ENCODE measurements at regions not wholly inside any gene's neighbourhood (a gene's known extent, or its start where the extent isn't known, plus 50 kb on each side); places are given as distances from the start of the nearest gene placed in this dataset.

DNA sequence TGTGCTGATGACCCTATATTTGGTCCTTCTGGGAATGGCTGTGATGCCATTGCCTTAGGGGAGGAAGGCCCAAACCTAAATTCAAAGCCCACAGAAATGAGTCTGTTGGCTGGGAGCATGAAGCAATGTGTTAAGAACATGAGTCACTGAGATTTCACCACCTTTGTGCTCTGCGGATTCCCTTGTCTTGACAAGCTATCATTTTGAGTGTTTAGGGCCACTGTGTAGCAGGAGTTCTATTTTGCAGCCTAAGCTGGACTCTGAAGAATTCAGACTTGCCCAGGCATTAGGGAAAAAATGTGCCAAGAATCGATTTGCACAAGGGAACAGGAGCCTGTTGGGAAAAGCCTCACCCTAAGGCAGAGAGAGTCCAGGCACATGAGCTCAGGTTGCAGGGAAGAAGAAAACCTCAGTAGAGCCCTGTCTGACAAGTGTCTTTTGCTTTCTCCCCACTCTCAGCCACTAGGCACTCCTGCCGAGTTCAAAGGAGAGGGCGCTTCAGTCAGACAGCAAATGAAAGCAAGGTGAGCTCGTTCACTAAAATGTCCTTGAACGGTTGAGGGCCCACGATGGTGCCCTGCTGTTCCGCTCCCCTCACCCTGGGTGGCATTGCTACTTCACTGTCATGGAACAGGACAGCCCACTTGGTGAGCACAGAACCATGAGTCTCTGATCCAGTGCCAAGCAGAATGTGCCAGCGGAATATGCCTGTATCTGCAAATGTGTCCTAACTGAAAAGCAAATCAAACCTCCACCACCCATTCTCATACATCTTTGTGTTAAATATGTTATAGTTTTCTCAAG lies 93.6 kb downstream of the PRLHR start:
- no peak for DNase-seq (ENCODE audit: low read depth in 2 of 2)

- DNase-seq (ENCODE audit: low read depth in 2 of 2) = no peak
Observed at GRCh38 chr10:118501171-118501570, 94.3 kb downstream of the PRLHR start.

GRCh38 chr10:118500477-118501104 lies 94.9 kb downstream of the PRLHR start:
- no peak for DNase-seq (ENCODE audit: low read depth in 2 of 2)

DNA sequence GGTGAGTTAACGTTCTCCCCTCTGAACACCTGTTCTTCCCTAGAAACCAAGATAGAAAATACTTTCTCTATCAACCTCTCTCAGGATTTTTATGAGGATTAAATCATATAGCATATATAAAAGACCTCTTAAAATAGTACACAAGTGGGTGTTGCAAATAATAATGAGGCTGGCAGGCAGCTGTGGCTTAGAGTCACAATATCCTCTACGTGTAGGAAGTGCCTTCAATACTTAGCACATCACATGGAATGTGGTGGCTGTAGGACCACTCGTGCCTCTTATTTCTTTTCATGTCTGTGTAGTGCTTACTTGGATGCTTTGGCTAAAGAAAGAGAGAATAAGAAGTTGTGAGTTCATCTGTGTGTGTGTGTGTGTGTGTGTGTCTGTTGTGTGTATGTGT lies 96.3 kb downstream of the PRLHR start:
- no peak for DNase-seq (ENCODE audit: low read depth in 2 of 2)

DNA sequence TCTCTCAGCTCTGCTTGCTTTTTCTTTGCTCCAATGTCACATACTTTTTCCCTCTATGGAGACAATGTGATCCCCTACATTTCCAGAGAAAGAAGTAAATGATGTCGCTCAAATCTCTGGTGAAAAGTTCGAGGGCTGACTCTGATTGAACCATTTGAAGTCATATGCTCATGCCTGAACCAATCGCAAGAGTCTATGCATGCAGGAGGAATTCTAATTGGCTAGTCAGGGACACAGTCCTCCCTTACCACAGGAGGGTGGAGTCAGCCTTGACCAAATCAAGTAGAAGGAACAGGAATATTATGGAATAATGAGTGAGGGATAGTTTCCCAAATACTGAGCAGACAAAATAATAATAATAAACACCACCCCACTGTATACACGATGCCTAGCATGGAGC lies 96.8 kb downstream of the PRLHR start:
- DNase-seq (ENCODE audit: low read depth in 2 of 2) = no peak

GRCh38 chr10:118497227-118497626 lies 98.2 kb downstream of the PRLHR start:
- no peak for DNase-seq (ENCODE audit: low read depth in 2 of 2)

DNA sequence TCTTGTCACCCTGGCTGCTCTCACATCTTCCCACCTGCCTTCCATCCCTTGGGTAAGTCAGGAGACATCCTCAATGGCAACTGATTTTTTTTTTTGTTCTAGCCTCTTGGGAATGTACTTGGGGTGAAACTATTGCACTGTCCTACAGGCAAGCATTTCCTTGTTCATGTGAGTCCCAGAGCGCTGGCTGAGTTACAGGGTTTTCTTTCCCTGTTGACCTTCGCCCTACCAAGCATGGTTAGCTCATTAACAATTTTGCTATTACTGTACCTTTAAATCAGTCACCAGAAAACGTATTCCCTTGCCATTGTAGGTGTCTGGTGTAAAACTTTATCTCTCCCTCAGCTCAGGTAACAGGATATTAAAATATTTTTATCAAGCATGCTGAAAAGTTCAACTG lies 98.9 kb downstream of the PRLHR start:
- DNase-seq (ENCODE audit: low read depth in 2 of 2) = no peak

DNA sequence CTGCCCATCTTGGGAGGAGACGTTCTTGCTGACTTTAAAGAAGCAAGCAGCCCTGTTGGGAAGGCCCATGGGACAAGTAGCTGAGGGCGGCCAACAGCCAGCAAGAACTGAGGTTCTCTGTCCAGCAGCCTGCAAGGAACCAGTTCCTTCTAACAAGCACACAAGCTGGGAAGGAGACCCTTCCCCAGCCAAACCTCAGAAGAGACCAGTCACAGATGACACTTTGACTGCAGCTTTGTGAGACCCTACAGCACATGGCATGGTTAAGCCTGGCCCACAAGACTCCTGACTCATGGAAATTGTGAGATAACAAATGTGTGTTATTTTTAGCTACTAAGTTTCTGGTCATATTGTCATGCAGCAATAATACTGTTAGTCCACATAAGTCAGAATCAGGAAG lies 99.9 kb downstream of the PRLHR start:
- no peak for DNase-seq (ENCODE audit: low read depth in 2 of 2)

DNA sequence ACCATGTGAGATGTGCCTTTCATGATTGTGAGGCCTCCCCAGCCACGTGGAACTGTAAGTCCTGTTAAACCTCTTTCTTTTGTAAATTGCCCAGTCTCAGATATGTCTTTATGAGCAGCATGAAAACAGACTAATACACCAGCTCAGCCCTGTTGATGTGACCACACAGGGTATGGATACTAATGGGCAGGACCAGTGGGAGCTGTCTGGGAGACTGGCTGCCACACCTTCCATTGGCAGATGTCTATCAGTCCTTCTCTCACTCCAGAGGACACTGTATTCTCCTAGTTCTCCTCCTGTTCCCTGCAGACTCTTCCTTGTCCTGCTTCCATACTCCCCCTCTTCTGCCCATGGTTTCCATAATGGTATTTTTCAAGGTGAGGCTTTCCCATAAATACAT lies 104.4 kb downstream of the PRLHR start:
- DNase-seq (ENCODE audit: low read depth in 2 of 2) = no peak

DNA sequence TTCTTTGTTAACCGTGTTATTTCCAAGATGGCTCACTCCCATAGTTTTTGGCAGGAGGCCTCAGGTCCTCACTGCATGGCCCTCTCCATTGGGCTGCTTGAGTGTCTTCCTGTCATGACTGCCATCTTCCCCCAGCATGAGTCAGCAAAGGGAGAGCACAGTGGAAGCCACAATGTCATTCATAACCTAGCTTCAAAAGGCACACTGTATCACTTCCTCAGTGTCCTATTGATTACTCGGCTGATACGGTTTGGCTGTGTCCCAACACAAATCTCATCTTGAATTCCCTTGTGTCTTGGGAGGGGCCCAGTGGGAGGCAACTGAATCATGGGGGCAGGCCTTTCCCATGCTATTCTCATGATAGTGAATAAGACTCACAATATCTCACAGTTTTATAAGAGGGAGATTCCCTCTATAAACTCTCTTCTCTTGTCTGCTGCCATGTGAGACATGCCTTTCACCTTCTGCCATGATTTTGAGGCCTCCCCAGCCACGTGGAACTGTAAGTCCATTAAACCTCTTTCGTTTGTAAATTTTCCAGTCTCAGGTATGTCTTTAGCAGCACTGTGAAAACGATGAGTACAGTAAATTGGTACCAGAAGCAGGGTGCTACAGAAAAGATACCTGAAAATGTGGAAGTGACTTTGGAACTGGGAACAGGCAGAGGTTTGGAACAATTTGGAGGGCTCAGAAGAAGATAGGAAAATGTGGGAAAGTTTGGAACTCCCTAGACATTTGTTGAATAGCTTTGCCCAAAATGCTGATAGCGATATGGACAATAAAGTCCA lies 106.5 kb downstream of the PRLHR start:
- no peak for DNase-seq (ENCODE audit: low read depth in 2 of 2)

DNA sequence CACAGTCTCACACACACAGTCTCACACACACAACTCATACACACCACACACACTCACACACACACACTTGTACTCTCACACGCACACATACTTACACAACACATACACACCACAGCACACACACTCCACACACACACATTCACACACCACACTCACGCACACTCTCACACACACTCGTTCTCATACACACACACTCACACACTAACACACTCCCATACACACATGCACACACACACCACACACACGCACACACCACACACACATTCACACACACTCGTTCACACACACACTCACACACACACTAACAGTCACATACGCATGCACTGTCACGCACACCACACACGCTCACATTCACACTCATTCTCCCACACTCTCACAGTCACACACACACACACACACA lies 109.8 kb downstream of the PRLHR start:
- no peak for DNase-seq (ENCODE audit: low read depth in 2 of 2)

DNA sequence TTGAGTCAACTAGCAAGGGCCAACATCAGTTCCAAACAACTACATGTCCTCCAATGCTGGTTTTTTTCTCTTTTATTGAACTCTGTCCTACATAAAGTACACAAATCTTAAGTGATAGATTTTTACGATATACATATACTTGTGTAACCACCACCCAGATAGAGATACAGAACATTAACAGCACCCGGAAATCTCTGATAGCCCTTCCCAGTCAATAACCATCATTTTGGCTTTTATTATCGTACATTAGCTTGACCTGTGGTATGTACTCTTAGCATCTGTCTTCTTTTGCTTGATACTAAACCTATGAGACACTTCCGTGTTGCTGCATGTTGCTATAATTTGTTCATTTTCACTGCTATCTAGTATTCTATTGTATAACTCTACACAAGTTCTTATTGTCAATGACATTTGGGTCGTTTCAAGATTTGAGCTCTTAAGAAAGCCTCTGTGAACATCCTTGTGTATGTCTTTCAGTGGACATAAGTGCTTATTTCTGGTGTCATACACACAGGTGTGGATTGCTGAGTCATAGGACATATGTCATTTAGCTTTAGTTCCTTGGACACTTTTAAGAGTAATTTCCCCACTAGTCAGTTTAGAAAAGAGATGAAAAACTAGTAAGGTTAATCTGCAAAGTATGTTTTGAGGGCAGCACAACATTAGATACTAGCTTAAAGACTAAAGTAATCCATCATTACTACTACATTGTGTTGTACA lies 111.1 kb downstream of the PRLHR start:
- no peak for DNase-seq (ENCODE audit: low read depth in 2 of 2)

DNA sequence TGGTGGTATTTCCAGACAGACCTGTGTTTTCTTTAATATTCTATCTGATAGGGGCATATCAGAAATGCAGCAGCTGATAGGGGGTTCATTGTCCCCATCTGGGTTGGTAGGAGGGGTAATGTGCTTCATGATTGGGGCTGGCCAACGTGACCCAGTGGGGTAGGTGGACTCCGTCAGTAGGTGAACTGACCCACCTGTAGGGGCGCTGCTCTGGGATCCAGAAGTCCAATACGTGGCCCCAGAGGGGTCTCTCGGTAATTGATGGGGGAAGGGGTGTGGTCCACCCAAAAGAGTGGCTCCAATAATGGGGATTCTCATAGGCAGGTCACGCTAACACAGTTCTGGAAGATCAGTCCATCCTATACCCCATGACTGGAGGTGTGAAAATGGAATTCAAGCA lies 112.0 kb downstream of the PRLHR start:
- no peak for DNase-seq (ENCODE audit: low read depth in 2 of 2)

- DNase-seq (ENCODE audit: low read depth in 2 of 2) = no peak
Observed at GRCh38 chr10:118482393-118483331, 112.8 kb downstream of the PRLHR start.

DNA sequence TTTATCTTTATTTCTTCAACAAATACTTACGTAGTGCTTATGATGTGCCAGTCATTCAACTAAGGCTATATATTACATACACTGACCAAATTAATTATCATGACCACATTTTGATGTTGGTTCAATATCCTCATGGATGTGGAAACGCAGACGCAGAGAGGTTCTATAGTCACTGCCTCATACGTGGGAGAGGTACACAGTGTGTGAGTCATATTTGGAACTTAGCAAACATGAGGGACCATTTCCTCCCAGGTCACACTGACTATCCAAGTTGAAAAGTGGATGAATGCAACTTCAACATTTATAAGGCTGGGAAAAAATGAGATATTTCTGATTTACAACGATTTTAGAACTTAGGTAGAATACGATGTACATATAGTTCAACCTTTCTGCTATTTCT lies 113.6 kb downstream of the PRLHR start:
- no peak for DNase-seq (ENCODE audit: low read depth in 2 of 2)

GRCh38 chr10:118475214-118475613 lies 120.2 kb downstream of the PRLHR start:
- no peak for DNase-seq (ENCODE audit: low read depth in 2 of 2)

- DNase-seq (ENCODE audit: low read depth in 2 of 2) = no peak
Observed at GRCh38 chr10:118474111-118474510, 121.3 kb downstream of the PRLHR start.

DNA sequence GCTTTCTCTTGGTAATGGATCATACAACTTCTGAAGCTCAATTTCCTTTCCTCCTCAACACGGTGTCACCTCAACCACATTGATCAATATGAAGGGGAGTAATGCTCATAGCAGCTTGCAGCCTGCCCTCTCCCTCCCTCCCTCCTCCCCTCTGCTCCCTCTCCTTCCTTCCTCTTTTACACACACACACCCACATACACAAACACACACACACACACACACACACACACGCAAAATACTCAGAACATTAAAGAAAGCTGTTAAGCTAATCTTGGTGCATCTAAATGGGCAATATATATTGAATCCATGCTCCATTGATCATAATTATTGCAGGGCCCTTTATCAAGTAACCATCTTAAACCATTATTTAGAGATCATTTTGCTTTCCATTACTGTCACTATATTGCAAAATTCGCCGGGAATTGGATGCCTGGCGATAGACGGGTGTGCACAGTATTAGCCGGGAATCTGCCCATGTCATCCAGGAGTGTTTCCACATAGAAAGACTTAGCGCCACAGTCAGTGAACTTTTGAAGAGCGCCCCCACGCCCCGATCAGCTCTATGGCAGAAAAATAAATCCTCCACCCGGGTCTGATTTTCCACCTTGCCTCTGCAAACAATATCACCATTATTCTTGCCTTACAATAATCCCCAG lies 122.0 kb downstream of the PRLHR start:
- DNase-seq (ENCODE audit: low read depth in 2 of 2) = no peak

- no peak for DNase-seq (ENCODE audit: low read depth in 2 of 2)
Observed at GRCh38 chr10:118472415-118473304, 122.8 kb downstream of the PRLHR start.
